ENCODE measurements at regions not wholly inside any gene's neighbourhood (a gene's known extent, or its start where the extent isn't known, plus 50 kb on each side); places are given as distances from the start of the nearest gene placed in this dataset.

GRCh38 chr5:61784341-61784740 lies 452.3 kb downstream of the ZSWIM6 start:
- no peak for DNase-seq (ENCODE audit: low read depth, low spot score)

DNA sequence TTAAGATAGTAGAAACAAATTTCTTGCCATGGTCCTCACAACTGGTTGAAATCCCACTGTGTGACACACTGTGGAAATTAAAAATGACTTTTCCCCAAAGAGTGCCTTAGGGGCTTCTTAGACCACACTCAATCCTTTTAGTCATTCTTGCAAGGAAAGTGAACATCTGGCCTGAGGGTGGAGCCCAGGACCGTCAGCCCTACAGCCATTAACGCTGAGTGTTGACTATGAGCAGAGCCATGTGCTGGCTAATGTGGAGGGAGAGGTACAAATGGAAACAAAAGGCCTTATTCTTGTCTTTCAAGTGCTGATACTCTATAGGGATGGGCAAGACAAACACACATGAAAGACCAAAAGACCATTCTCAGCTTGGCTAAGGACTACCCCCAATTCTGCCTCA lies 456.5 kb downstream of the ZSWIM6 start:
- no peak for DNase-seq (ENCODE audit: low read depth, low spot score)

- DNase-seq (ENCODE audit: low read depth, low spot score), result no peak
Observed at GRCh38 chr5:61790007-61790406, 457.9 kb downstream of the ZSWIM6 start.

- no peak for DNase-seq (ENCODE audit: low read depth, low spot score)
Observed at GRCh38 chr5:61790678-61791077, 458.6 kb downstream of the ZSWIM6 start.

GRCh38 chr5:61796773-61797172 lies 464.7 kb downstream of the ZSWIM6 start:
- peak; percentile 30 for DNase-seq (ENCODE audit: low read depth, low spot score)

DNA sequence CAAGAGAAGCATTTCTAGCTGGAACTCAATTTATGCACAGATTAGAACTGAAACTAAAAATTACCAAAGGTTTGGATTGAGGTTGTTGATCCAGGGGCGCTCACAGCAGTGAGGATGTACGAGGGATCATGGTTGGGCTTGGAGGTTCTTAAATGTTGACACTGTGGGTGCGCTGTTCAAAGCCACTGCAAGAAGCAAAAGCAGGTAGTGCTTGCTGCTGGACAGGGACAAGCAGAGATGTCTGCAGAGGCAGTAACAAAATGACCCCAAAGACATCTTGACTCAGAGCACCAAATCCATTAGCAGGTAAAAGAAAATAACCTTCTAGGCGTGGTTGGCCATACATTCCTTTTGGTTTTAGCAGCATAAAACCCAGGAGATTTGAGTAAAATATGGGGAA lies 468.4 kb downstream of the ZSWIM6 start:
- no peak for DNase-seq (ENCODE audit: low read depth, low spot score)

- no peak for DNase-seq (ENCODE audit: low read depth, low spot score)
Observed at GRCh38 chr5:61801174-61801573, 469.1 kb downstream of the ZSWIM6 start.

GRCh38 chr5:61802456-61802855 lies 470.4 kb downstream of the ZSWIM6 start:
- DNase-seq (ENCODE audit: low read depth, low spot score), result no peak

- peak; percentile 89 for DNase-seq (ENCODE audit: low read depth, low spot score)
Observed at GRCh38 chr5:61805101-61805500, 473.0 kb downstream of the ZSWIM6 start.

DNA sequence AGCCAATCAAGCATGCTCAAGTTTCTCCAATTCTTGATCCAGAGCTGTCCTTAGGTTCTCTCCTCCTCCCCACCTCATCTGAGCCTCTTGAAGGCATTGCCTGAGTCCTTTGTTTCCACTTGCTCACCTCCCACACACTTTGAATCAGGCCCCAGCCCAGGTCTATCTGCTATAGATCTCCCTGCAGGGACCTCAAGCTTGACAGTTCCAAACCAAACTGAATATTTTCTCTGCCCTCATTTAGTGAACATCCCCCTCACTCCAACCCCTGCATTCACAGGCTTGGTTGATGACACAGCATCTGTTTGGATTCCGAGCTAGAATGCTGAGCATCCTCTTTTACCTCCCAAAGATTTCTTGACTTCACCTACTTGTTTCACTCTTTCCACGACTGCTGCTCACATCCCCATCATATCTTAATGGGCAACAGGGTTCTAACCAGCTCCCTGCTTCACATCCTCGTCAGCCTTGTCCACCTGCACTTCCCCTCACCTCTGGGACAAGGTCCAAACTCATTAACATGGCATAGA lies 474.5 kb downstream of the ZSWIM6 start:
- DNase-seq (ENCODE audit: low read depth, low spot score), result peak; percentile 6

GRCh38 chr5:61808091-61808490 lies 476.0 kb downstream of the ZSWIM6 start:
- no peak for DNase-seq (ENCODE audit: low read depth, low spot score)

- no peak for DNase-seq (ENCODE audit: low read depth, low spot score)
Observed at GRCh38 chr5:61808909-61809308, 476.9 kb downstream of the ZSWIM6 start.

DNA sequence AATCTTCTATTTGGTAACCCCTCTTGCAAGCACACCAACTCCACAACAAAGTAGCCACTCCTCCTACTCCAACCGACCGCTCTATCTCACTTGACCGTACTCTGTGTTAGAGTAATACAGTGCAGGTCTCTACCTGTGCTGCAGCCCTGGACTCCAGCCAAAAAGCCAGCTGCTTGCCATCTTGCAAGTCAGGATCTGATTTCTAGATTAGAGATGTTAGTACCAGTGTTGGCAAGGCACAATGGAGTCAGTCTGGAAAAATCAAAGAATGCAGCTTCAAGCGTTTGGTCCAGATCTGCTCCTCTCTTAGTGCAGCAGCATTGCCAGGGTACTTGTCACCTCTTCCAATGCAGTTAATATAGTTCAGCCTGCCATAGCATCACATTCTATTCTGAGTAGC lies 477.6 kb downstream of the ZSWIM6 start:
- no peak for DNase-seq (ENCODE audit: low read depth, low spot score)

DNA sequence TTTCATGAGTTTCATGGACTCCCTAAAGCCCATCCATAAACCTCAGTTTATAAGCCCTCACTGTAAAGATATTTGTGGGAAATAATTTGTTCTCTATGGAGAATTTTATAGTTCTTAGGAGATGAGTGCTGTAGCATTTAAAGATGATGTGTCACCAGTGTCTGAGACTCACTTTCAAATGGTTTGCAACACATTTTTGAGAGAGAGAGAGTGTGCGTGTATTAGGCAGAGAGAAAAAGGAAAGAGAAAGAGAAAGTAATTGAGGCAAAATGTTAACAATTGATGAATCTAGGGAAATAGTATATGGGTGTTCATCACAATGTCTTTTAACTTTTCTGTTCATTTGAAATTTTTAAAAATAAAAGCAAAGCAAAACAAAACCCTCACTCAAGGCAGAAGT lies 479.0 kb downstream of the ZSWIM6 start:
- DNase-seq (ENCODE audit: low read depth, low spot score), result no peak

- DNase-seq (ENCODE audit: low read depth, low spot score), result no peak
Observed at GRCh38 chr5:61813361-61813760, 481.3 kb downstream of the ZSWIM6 start.

DNA sequence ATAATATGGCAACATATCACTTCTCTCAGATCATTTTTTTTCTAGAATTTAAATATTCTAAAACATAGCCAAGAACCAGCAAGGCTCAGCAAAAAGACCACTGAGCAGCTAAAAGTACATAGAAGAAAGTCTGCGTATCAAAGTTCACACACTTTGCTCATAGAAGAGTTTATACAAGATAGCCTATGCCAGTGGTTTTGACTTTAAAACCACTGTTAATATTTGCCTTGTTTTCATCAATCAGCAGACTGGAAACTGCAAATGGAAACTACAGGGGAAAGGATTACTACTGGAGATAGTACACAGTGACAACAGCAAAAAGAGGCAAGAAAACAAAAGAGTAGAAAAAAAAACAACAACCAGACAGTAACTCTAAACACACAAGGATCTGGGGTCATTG lies 483.3 kb downstream of the ZSWIM6 start:
- no peak for DNase-seq (ENCODE audit: low read depth, low spot score)

- no peak for DNase-seq (ENCODE audit: low read depth, low spot score)
Observed at GRCh38 chr5:61816146-61816545, 484.1 kb downstream of the ZSWIM6 start.

DNA sequence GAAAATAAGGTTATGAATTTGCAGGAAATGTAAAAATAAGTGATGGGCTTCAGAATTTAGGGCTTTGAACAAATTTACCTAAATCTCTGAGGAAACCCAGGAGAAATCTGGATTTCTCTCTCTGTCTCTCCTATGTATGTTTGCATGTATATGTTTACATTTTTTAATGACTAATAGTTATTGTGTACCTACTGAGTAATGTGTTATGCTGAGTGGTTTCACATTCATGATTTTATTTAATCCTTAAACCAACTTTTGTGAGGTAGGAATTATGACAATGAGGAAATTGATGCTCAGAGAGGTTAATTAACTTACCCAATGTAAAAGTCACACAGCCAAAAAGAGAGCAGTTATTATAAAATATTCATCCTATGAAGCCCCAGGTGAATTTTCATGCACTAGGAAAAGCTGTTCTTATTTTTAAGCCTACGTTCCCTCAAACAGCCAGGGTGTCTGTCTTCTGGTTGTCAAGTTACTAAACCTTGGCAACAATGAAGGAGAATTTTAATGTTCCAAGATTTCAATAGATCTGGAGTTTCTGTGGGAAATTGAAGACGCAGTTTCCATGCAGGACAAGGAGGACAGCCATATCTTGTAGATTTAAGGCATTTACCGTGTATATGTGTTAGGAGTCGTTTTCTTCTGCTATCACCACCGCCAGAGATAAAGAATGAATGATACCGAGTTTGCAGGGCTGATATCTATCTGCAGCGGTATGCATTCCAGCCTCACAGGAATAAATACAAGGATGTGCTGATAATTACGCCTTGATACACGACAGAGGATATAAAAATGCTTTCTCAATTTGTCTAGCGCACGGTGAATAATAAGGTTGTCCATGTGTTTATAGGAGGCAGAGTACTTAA lies 484.8 kb downstream of the ZSWIM6 start:
- no peak for DNase-seq (ENCODE audit: low read depth, low spot score)

DNA sequence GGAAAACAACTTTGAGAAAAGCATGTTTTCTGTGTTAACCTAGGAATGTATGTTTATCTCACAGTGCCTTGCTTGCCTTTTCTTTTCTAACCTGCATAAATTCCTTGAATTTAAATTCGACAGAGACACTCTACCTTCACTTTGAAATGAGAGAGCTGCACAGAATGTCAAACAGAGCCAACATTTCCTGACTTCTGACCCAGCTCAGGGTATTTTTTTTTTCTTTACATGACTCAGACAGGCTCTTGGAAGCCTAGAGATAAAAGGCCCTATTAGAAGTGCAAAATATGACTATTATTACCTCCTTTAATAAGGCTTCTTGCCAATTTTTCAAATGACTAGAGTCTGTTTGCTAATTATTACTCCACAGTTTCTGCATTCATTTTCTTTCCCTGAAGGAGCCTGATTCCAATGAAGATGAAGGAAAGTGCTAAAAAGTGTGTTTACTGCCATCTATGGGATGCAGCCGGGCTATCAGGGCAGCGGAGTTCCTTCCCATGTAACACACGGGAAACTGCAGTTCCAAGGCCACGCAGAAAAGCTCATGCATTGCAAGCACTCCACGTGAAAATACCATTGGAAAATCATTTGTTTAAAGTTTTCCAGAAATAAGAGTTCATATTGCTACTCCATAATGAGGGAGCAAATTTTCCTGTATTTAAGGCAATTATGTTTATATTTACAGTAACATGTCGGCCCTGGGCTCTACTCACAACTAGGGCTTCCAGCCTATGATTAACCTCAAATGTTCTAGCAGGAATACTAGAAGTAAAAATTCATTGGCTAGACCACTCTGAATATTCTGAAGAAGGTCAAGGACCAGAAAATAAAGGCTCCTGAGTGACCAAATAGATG lies 485.6 kb downstream of the ZSWIM6 start:
- peak; percentile 78 for DNase-seq (ENCODE audit: low read depth, low spot score)

DNA sequence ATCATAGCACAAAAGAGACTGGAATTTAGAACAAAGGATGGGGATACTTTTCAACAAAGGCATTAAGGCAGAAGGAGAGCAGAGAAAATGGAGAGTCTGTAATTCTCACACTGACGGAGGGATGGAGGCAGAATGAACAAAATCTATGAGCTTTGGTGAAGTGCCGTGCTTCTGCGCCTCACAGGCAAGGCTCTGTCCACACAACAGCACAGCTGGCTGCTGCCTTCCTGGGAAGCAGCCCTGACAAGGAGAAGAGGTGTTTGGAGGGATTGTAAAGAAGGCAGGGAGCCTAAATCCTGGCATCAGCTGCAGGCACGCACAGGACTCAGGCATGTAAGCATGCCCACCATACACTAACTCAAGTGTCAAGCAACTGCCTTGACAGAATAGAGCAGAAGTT lies 485.2 kb upstream of the KIF2A start:
- peak; percentile 9 for DNase-seq (ENCODE audit: low read depth, low spot score)

GRCh38 chr5:61821561-61821960 lies 484.4 kb upstream of the KIF2A start:
- no peak for DNase-seq (ENCODE audit: low read depth, low spot score)

- DNase-seq (ENCODE audit: low read depth, low spot score), result no peak
Observed at GRCh38 chr5:61822584-61822983, 483.4 kb upstream of the KIF2A start.

DNA sequence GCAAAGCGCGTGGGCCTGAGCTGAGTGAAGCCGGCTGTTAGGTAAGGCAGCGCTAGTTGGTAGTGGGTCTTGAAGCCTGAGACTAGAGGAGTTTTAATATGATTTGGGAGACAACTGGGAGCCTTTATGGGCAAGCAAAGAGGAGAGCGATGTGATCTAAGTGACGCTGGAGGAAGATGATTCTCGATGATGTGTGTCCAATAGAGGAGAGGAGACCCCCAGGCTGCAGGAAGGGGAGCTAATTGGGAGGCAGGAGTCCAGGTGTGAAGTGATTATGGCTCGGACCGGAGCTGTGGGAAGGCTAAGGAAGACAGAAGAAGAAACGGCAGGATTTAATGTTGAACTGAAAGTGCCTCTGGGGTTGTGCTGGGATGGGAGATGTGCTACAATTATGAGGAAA lies 482.9 kb upstream of the KIF2A start:
- no peak for DNase-seq (ENCODE audit: low read depth, low spot score)

Data from astrocyte of the hippocampus (primary cell).